NT2/D1 (cell line): ENCODE measurements at regions not wholly inside any gene's neighbourhood (a gene's known extent, or its start where the extent isn't known, plus 50 kb on each side); places are given as distances from the start of the nearest gene placed in this dataset.

Experiments
- DNase-seq: peaks from one replicate; pipeline ENCODE4 v3.0.0-alpha.2; 2011; ENCODE audit warnings: low read depth, low spot score
- H3K27me3 ChIP-seq: 2 replicates; pipeline ENCODE4 v1.6.0; 2011; ENCODE audit warnings: mild to moderate bottlenecking; ENCODE audit not compliant: insufficient read length, insufficient read depth
- H3K36me3 ChIP-seq: 2 replicates; pipeline ENCODE4 v1.6.1; 2011; ENCODE audit warnings: mild to moderate bottlenecking, low read length, mixed read lengths; ENCODE audit not compliant: insufficient read depth, insufficient read length
- H3K4me1 ChIP-seq: 2 replicates; pipeline ENCODE4 v1.5.1; 2011; ENCODE audit not compliant: insufficient read depth, insufficient read length
- H3K4me3 ChIP-seq: 2 replicates; pipeline ENCODE4 v1.5.1; 2011; ENCODE audit warnings: low read depth; ENCODE audit not compliant: insufficient read length
- H3K9ac ChIP-seq: 2 replicates; pipeline ENCODE4 v1.6.0; 2011; ENCODE audit warnings: low read depth; ENCODE audit not compliant: insufficient read length
- H3K9me3 ChIP-seq: 2 replicates; pipeline ENCODE4 v1.5.1; 2011; ENCODE audit warnings: mild to moderate bottlenecking, low read length; ENCODE audit not compliant: insufficient read depth
- SUZ12 ChIP-seq: IDR thresholded peaks from 2 replicates; pipeline ENCODE4 v1.6.1; 2011; ENCODE audit not compliant: insufficient read length, insufficient read depth; ENCODE audit errors: extremely low read depth
- YY1 ChIP-seq: IDR thresholded peaks from 2 replicates; pipeline ENCODE4 v1.6.1; 2011; ENCODE audit not compliant: insufficient read length, insufficient read depth
- ZNF274 ChIP-seq: IDR thresholded peaks from 2 replicates; pipeline ENCODE4 v1.6.1; 2011; ENCODE audit warnings: mild to moderate bottlenecking, low read depth, low read length

- H3K4me3 ChIP-seq, result no peak overlapping the region
- no peak overlapping the region for H3K9ac ChIP-seq
- peaks cover 5% of the 10 kb centered on the region; the same call in 1 of the 2 replicates for H3K9me3 ChIP-seq
- no peak for TF ChIP-seq YY1
- TF ChIP-seq ZNF274, result no peak
- TF ChIP-seq SUZ12, result no peak
- no peaks in the 10 kb centered on the region for H3K4me1 ChIP-seq
- H3K27me3 ChIP-seq, result no peaks in the 10 kb centered on the region
- H3K36me3 ChIP-seq, result no peaks in the 10 kb centered on the region
- DNase-seq, result no peak
Observed at GRCh38 chr5:166428264-166428803, 1863.1 kb upstream of the WWC1 start.

DNA sequence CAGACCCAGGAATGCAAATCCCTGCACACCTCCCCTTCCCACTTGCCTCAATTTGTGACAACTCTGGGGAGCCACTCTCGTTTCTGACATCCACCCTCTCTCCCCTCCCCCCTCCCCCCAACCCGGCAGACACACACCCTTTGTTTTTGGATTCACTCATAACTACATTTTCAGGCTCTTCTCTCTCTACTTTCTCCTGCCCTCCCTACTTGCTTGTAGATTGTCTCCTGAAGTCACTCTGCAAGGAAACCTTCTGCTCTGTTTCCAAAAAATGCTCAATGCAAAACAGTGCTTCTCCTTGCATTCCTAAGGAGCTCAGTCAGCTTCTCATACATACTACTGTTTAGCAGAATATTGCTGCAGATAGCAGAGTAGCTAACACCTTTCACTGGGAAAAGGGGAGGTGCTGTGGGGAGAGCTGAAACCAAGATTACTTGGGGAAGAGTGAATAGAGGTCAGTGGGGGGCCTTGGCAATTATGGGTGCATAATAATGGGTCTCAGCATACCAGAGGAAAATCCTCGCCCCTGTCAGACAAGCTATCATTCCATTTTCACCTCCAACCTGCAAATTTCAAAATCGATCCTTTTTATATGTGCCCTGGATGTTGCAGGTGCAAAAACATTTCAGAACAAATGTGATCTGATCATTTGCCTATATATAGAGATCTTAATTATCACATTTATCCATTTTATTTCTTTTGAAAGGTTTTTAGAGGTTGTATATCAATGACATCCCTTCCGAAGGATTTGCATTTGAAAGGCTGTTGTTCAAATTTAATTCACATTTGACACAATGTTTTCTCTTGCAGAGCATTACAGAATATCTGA is 1860.7 kb upstream of the WWC1 start:
- Histone ChIP-seq H3K27me3 (no peaks in the 10 kb centered on the region), H3K4me3 (no peak overlapping the region), H3K4me1 (no peaks in the 10 kb centered on the region), H3K36me3 (no peaks in the 10 kb centered on the region), H3K9ac (no peak overlapping the region), H3K9me3 (peaks cover 5% of the 10 kb centered on the region; the same call in 1 of the 2 replicates)
- DNase-seq, result peak; percentile 89
- TF ChIP-seq ZNF274, result no peak
- TF ChIP-seq SUZ12, result no peak
- no peak for TF ChIP-seq YY1

DNA sequence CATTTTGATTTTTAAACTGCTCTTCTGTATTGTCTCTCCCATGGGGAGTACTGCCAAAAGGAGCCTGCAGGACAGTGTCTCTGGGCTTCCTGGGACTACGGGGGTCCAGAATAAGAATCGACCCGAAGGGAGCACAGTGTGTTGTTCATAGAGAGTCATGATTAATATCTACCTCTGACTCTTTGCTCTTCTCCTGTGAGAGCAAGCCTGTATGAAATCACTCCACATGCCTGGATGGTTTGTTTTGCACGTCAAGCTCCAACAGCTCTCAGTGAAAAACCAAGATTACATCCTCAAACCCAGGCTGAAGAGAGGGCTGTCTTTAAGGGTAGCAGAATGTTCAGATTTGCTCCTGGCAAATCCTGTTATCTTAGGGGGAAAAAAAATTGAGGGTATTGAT is 1860.0 kb upstream of the WWC1 start:
- DNase-seq, result no peak
- no peaks in the 10 kb centered on the region for H3K4me1 ChIP-seq
- no peak overlapping the region for H3K9ac ChIP-seq
- TF ChIP-seq ZNF274 (no peak), SUZ12 (no peak), YY1 (no peak)
- H3K9me3 ChIP-seq, result peaks cover 5% of the 10 kb centered on the region; the same call in 1 of the 2 replicates
- no peaks in the 10 kb centered on the region for H3K36me3 ChIP-seq
- H3K27me3 ChIP-seq, result no peaks in the 10 kb centered on the region
- H3K4me3 ChIP-seq, result no peak overlapping the region

DNA sequence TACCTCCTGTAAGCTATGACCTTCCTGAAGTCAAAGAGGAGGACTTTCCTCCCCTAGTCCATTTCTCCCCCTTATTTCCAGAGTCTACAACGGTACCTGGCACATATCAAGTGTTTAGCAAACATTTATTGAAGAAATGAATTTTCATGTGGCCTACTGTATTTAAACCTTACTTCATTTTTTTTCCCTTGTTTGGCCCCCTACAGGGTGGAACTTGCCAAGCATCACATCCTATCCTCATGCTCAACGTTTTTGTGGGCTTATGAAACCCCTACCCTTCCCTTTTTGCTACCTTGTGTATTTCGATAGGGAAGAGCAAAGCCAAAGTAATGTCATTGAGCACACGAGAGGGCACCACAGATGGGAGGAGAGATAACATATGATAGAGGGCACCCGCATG is 1857.8 kb upstream of the WWC1 start:
- no peaks in the 10 kb centered on the region for H3K9me3 ChIP-seq
- H3K27me3 ChIP-seq, result no peaks in the 10 kb centered on the region
- H3K4me1 ChIP-seq, result no peaks in the 10 kb centered on the region
- TF ChIP-seq SUZ12 (no peak), ZNF274 (no peak), YY1 (no peak)
- H3K4me3 ChIP-seq, result no peak overlapping the region
- no peak overlapping the region for H3K9ac ChIP-seq
- H3K36me3 ChIP-seq, result no peaks in the 10 kb centered on the region
- DNase-seq, result no peak

- TF ChIP-seq YY1, result no peak
- TF ChIP-seq ZNF274, result no peak
- no peak for TF ChIP-seq SUZ12
- Histone ChIP-seq H3K4me1 (no peaks in the 10 kb centered on the region), H3K9ac (no peak overlapping the region), H3K4me3 (no peak overlapping the region), H3K36me3 (no peaks in the 10 kb centered on the region), H3K27me3 (no peaks in the 10 kb centered on the region), H3K9me3 (no peaks in the 10 kb centered on the region)
- DNase-seq, result no peak
Observed at GRCh38 chr5:166436872-166437271, 1854.6 kb upstream of the WWC1 start.

- H3K9ac ChIP-seq, result no peak overlapping the region
- no peaks in the 10 kb centered on the region for H3K4me1 ChIP-seq
- no peaks in the 10 kb centered on the region for H3K27me3 ChIP-seq
- H3K36me3 ChIP-seq, result no peaks in the 10 kb centered on the region
- DNase-seq, result no peak
- no peaks in the 10 kb centered on the region for H3K9me3 ChIP-seq
- TF ChIP-seq ZNF274 (no peak), SUZ12 (no peak), YY1 (no peak)
- H3K4me3 ChIP-seq, result no peak overlapping the region
Observed at GRCh38 chr5:166486348-166486747, 1805.1 kb upstream of the WWC1 start.

- no peaks in the 10 kb centered on the region for H3K9me3 ChIP-seq
- DNase-seq, result no peak
- no peak overlapping the region for H3K4me3 ChIP-seq
- H3K9ac ChIP-seq, result no peak overlapping the region
- H3K27me3 ChIP-seq, result no peaks in the 10 kb centered on the region
- H3K36me3 ChIP-seq, result no peaks in the 10 kb centered on the region
- no peaks in the 10 kb centered on the region for H3K4me1 ChIP-seq
- TF ChIP-seq YY1, result no peak
- no peak for TF ChIP-seq ZNF274
- no peak for TF ChIP-seq SUZ12
Observed at GRCh38 chr5:166488560-166488959, 1802.9 kb upstream of the WWC1 start.
